ENCODE measurements at regions not wholly inside any gene's neighbourhood (a gene's known extent, or its start where the extent isn't known, plus 50 kb on each side); places are given as distances from the start of the nearest gene placed in this dataset.

- TF ChIP-seq ATF3 (IDR thresholded peaks at IDR 0.05) (no peak), POLR2A (IDR thresholded peaks at IDR 0.05; ENCODE audit: borderline replicate concordance, extremely low read depth, insufficient read depth, insufficient read length) (no peak), EZH2 (IDR thresholded peaks at IDR 0.05) (no peak), JUND (IDR thresholded peaks at IDR 0.05) (peak; percentile 33), SRF (IDR thresholded peaks at IDR 0.05; ENCODE audit: low read depth) (no peak), SIN3A (IDR thresholded peaks at IDR 0.05; ENCODE audit: low read depth) (no peak), EZH2phosphoT487 (IDR thresholded peaks at IDR 0.05; ENCODE audit: borderline replicate concordance) (no peak), SP1 (IDR thresholded peaks at IDR 0.05; ENCODE audit: low read depth) (peak; percentile 43), YY1 (IDR thresholded peaks at IDR 0.05; ENCODE audit: extremely low read depth, insufficient replicate concordance, low read depth, low read length) (no peak), REST (IDR thresholded peaks at IDR 0.05; ENCODE audit: low read depth) (no peak), POLR2AphosphoS5 (IDR thresholded peaks at IDR 0.05; ENCODE audit: low read depth, low read length) (no peak)
- TF ChIP-seq, protein P1, sequence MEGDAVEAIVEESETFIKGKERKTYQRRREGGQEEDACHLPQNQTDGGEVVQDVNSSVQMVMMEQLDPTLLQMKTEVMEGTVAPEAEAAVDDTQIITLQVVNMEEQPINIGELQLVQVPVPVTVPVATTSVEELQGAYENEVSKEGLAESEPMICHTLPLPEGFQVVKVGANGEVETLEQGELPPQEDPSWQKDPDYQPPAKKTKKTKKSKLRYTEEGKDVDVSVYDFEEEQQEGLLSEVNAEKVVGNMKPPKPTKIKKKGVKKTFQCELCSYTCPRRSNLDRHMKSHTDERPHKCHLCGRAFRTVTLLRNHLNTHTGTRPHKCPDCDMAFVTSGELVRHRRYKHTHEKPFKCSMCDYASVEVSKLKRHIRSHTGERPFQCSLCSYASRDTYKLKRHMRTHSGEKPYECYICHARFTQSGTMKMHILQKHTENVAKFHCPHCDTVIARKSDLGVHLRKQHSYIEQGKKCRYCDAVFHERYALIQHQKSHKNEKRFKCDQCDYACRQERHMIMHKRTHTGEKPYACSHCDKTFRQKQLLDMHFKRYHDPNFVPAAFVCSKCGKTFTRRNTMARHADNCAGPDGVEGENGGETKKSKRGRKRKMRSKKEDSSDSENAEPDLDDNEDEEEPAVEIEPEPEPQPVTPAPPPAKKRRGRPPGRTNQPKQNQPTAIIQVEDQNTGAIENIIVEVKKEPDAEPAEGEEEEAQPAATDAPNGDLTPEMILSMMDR (IDR thresholded peaks at IDR 0.05 in 2 of 3, conservative IDR thresholded peaks at IDR 0.05 in 1 of 3; ENCODE audit: borderline replicate concordance in 1 of 3, insufficient read depth in 1 of 3, low read depth in 2 of 3, low read length in 2 of 3): no peak
Measured at GRCh38 chr4:117324851-117325491, 239.6 kb upstream of the TRAM1L1 start.

Data from HCT116 (cell line).